ENCODE measurements at regions not wholly inside any gene's neighbourhood (a gene's known extent, or its start where the extent isn't known, plus 50 kb on each side); places are given as distances from the start of the nearest gene placed in this dataset.

DNA sequence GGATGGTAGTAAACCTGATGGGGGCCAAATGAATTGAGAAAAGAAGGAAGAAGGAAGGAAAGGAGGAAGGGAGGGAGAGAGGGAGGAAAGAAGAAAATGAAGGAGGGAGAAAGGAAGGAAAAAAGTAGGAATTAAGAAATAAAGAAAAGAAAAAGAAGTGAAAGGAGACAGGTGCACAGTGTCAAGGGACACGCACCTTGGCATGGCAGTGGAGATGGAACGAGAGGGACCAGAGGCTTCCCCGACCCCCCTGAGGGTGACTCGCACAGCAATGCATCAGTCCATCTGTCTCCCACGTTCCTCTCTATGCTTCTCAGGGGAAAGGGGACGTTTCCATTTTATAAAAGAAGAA lies 199.6 kb downstream of the CXCL12 start:
- TF ChIP-seq, protein P1, sequence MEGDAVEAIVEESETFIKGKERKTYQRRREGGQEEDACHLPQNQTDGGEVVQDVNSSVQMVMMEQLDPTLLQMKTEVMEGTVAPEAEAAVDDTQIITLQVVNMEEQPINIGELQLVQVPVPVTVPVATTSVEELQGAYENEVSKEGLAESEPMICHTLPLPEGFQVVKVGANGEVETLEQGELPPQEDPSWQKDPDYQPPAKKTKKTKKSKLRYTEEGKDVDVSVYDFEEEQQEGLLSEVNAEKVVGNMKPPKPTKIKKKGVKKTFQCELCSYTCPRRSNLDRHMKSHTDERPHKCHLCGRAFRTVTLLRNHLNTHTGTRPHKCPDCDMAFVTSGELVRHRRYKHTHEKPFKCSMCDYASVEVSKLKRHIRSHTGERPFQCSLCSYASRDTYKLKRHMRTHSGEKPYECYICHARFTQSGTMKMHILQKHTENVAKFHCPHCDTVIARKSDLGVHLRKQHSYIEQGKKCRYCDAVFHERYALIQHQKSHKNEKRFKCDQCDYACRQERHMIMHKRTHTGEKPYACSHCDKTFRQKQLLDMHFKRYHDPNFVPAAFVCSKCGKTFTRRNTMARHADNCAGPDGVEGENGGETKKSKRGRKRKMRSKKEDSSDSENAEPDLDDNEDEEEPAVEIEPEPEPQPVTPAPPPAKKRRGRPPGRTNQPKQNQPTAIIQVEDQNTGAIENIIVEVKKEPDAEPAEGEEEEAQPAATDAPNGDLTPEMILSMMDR (conservative IDR thresholded peaks at IDR 0.05; ENCODE audit: low read length), result no peak
- no peak for TF ChIP-seq EZH2phosphoT487 (IDR thresholded peaks at IDR 0.05; ENCODE audit: borderline replicate concordance)
